Liver (tissue), 3 donors: ENCODE measurements at regions not wholly inside any gene's neighbourhood (a gene's known extent, or its start where the extent isn't known, plus 50 kb on each side); places are given as distances from the start of the nearest gene placed in this dataset.

Experiments used
- ATF3 ChIP-seq: IDR thresholded peaks from 2 replicates; pipeline ENCODE4 v1.6.1; 2016; ENCODE audit warnings: antibody characterized with exemption
- CTCF ChIP-seq: fragments of 150-350 bp; IDR thresholded peaks from 2 replicates; pipeline ENCODE4 v1.5.1; 2017; ENCODE audit warnings: improper control_type of control experiment, low read depth, low read length; ENCODE audit not compliant: missing input control
- FOXA1 ChIP-seq: IDR thresholded peaks from 2 replicates; pipeline ENCODE4 v1.6.1; 2016; ENCODE audit warnings: antibody characterized with exemption
- JUND ChIP-seq, 2 donors: IDR thresholded peaks; 2 replicates each; pipeline ENCODE4 v1.6.1; 2016; ENCODE audit warnings: antibody characterized with exemption in 2 of 2
- TAF1 ChIP-seq: conservative IDR thresholded peaks from 2 replicates; pipeline ENCODE4 v1.6.1; 2016; ENCODE audit warnings: antibody characterized with exemption, mild to moderate bottlenecking
- donor health status: healthy.
- donor health status: healthy.

GRCh38 chr5:89372176-89372575 is 489.2 kb upstream of the MEF2C start:
- TF ChIP-seq FOXA1 (no peak), JUND (IDR thresholded peaks at IDR 0.05) (no peak), CTCF (no peak), TAF1 (no peak), ATF3 (no peak)
